AML-193 (cell line): ENCODE measurements at regions not wholly inside any gene's neighbourhood (a gene's known extent, or its start where the extent isn't known, plus 50 kb on each side); places are given as distances from the start of the nearest gene placed in this dataset.

Experiments used
- DNase-seq, 2 experiments: peaks; one replicate each; lab custom pipeline; 2025; lab: John Stamatoyannopoulos, UW

DNA sequence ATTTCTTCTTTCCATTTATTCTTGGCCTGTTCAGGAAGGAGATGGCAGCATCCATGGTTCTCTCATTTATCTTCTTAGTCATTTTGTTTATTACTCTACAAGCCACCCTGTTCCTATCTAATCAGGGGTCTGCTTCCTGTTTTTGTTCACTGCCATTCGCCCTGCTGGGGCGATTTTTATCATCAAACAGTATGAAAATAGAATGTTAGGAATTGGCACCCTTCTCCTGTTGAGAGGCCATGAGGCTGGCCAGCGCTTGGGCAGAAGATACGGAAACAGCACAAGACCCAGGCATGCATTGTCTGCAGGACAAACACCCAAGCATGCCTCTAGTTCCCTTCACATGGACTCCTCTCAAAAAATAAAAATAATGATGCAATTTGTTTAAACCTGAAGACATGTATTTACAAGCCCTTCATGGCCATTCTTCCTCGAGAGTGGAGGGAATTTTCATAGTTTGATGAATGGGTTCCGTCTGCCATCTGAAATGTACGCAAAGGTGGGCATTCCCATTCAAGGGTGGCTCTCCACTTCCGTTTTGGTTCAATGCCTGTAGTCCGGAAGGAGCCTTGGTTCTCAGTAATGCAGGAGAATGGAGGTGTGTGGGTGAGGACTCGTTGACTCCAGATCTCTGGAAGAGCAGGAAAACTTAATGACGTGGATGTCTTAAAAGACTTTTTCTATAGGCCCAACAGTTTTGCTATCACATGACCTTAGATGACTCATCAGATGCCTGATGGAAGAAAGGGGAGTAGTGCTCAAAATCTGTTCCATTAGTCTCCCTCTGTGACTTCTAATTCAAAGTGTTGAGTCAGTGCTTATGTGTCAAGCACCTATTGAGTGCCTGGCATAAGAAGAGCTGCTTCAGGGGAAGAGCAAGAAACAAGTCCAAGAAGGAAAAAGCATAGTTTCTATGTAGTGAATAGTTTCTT, 252.4 kb upstream of the TBX3 start:
- DNase-seq: no peak

- no peak for DNase-seq
These were observed 251.7 kb upstream of the TBX3 start for GRCh38 chr12:114935658-114936057.

- no peak for DNase-seq
These were observed 249.6 kb upstream of the TBX3 start for GRCh38 chr12:114933428-114934160.

- no peak for DNase-seq
These were observed 248.8 kb upstream of the TBX3 start for GRCh38 chr12:114932806-114933205.

GRCh38 chr12:114931025-114931424, 247.1 kb upstream of the TBX3 start:
- no peak for DNase-seq

DNA sequence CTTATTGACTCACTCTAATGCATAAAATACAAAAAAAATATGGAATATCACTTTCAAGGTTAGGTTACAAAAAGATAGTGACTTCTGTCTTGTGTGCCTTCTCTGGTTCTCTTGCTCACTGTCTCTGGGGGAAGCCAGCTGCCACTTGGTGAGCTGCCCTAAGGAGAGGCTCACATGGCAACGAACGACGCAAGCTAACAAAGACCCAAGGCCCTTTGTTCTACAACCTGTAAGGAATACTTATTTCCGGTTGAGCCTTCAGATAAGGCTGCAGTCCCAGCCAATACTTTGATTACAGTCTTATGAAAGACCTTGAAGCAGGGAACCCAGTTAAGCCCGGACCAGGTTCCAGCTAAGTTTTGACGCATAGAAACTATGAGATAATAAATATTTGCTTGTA, 242.4 kb upstream of the TBX3 start:
- DNase-seq: no peak

GRCh38 chr12:114924946-114925475, 241.0 kb upstream of the TBX3 start:
- no peak for DNase-seq

- no peak for DNase-seq
These were observed 237.8 kb upstream of the TBX3 start for GRCh38 chr12:114921781-114922180.

- DNase-seq: no peak
These were observed 237.0 kb upstream of the TBX3 start for GRCh38 chr12:114920771-114921554.

- no peak for DNase-seq
These were observed 235.5 kb upstream of the TBX3 start for GRCh38 chr12:114919479-114919878.

GRCh38 chr12:114918535-114919233, 234.7 kb upstream of the TBX3 start:
- DNase-seq: no peak

GRCh38 chr12:114917953-114918352, 234.0 kb upstream of the TBX3 start:
- no peak for DNase-seq

DNA sequence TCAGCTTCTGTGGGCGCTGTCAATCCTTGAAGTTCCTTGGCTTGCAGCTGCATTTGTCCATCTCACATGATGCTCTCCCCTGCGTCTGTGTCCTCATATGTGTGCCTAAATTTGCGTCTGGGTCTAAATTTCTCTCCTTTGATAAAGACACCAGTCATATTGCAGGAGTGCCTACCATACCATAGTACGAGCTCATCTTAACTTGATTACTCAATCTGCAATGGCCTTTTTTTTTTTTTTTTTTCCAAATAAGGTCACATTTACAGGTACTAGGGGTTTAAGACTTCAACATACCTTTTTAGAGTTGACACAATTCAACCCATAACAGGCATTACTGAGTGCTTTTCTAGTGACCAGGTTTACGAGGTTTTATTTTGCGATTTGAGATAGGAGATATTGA, 233.3 kb upstream of the TBX3 start:
- no peak for DNase-seq

DNA sequence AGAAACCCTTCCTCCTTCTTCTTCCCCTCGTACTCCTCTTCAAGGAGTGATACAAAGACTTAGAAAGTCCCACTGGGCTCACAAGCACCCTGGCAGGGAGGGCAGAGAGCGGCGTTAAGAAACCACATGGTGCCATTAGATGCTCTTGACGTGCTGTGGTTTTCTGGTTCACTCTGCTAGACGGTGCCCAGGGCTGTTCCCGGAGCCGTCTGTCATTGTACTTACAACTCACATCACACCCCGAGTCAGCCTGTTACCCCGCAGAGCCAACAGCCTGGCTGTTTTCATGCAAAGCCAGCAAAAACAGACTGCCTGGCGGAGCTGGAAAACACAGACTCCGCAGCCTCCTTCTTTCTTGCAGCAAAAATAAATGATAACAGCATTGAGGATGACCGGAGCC, 232.6 kb upstream of the TBX3 start:
- no peak for DNase-seq

- DNase-seq: no peak
These were observed 232.1 kb upstream of the TBX3 start for GRCh38 chr12:114916124-114916523.

DNA sequence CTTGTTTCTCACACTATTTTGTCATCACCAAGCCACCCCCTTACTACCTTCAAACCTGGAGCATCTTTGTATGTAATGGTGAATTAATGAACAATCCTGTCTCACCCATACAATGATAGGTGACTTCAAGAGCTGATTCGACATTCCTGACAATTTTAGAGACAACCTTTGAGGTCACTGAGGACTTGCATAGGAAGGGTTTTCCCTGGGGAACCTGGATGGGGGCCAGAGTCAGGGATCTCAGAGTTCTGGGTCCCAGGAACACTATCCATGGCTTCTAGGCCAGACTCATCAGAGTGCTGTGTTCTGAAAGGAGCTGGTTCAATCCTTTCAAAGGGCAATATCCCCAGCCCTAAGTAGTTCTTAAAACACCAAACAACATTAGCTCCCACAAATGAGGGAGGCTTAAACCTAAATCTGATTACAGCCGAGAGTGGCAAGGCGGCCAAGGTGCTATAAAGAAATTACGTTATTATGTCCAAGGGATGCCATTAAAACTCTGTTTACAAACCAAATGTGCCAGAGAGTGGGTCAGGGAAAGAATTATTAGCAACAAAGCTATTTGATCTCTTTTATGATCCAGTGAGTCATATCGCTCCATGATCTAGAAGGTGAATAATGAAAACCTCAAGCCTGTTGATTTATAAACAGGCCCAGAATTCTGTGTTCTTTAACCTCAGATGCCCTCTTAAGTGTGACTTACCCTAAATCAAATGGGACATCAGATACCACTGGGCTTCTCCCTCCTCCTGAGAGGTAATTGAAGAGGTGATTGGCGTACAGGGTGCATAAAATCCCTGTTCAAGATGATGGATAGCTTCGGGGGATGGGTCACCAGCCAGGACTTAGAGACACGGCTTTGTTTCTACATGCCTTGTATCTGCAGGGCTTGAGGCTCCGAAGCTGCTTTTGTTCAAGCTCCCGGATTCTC, 230.2 kb upstream of the TBX3 start:
- no peak for DNase-seq

GRCh38 chr12:114912811-114913210, 228.8 kb upstream of the TBX3 start:
- no peak for DNase-seq

DNA sequence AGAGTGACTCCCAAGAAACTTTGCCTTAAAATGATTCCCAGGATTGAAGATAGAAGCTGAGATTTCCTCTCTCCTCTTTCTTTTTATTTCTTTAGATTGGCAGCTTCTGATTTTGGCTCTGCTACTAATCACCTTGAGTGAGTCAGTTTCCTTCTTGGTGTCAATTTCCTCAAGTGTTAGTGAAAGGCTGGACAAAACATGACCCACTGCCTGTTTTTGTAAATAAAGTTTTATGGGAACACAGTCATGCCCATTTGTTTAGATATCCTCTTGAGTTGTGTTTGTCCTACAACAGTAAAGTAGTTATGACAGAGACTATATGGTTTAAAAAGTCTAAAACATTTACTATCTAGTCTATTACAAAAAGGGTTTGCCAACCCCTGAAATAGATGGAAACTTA, 227.2 kb upstream of the TBX3 start:
- DNase-seq: no peak

GRCh38 chr12:114904254-114905003, 220.5 kb upstream of the TBX3 start:
- DNase-seq: no peak
